ENCODE measurements at regions not wholly inside any gene's neighbourhood (a gene's known extent, or its start where the extent isn't known, plus 50 kb on each side); places are given as distances from the start of the nearest gene placed in this dataset.

- TF ChIP-seq TAF1 (IDR thresholded peaks at IDR 0.05; ENCODE audit: low read depth) (no peak), EP300 (IDR thresholded peaks at IDR 0.05; ENCODE audit: borderline replicate concordance) (0 out of 2 replicates have a peak, but pooled peaks have one; percentile 15), NFIC (IDR thresholded peaks at IDR 0.05) (peak; percentile 47; the same call in 1 of the 2 replicates), TCF12 (IDR thresholded peaks at IDR 0.05; ENCODE audit: low read depth) (no peak)
Measured at GRCh38 chr5:66517351-66517750, 78.8 kb upstream of the MAST4 start.

- TF ChIP-seq REST (IDR thresholded peaks at IDR 0.05; ENCODE audit: low read depth) (no peak), CEBPB (IDR thresholded peaks at IDR 0.05) (no peak), TCF12 (IDR thresholded peaks at IDR 0.05; ENCODE audit: low read depth) (no peak), USF1 (IDR thresholded peaks at IDR 0.05) (no peak), FOXM1 (IDR thresholded peaks at IDR 0.05; ENCODE audit: borderline replicate concordance, low read depth) (no peak), EP300 (IDR thresholded peaks at IDR 0.05; ENCODE audit: borderline replicate concordance) (no peak), CREB1 (IDR thresholded peaks at IDR 0.05; ENCODE audit: low read depth) (no peak), NFIC (IDR thresholded peaks at IDR 0.05) (no peak), YY1 (IDR thresholded peaks at IDR 0.05; ENCODE audit: low read depth) (no peak), ZBTB7A (IDR thresholded peaks at IDR 0.05; ENCODE audit: low read depth) (no peak), TAF1 (IDR thresholded peaks at IDR 0.05; ENCODE audit: low read depth) (no peak), EGR1 (IDR thresholded peaks at IDR 0.05) (no peak), MAX (IDR thresholded peaks at IDR 0.05) (no peak), RAD21 (IDR thresholded peaks at IDR 0.05; ENCODE audit: low read depth) (no peak), TEAD4 (IDR thresholded peaks at IDR 0.05) (no peak)
Measured at GRCh38 chr5:66518052-66518451, 78.1 kb upstream of the MAST4 start.

GRCh38 chr5:66518753-66519152 lies 77.4 kb upstream of the MAST4 start:
- 0 out of 2 replicates have a peak, but pooled peaks have one; percentile 44 for TF ChIP-seq NFIC (IDR thresholded peaks at IDR 0.05)
- TF ChIP-seq REST (IDR thresholded peaks at IDR 0.05; ENCODE audit: low read depth) = no peak

- TF ChIP-seq MAX (IDR thresholded peaks at IDR 0.05) (no peak), TEAD4 (IDR thresholded peaks at IDR 0.05) (no peak), EP300 (IDR thresholded peaks at IDR 0.05; ENCODE audit: borderline replicate concordance) (no peak), FOXM1 (IDR thresholded peaks at IDR 0.05; ENCODE audit: borderline replicate concordance, low read depth) (no peak), TCF12 (IDR thresholded peaks at IDR 0.05; ENCODE audit: low read depth) (no peak), EGR1 (IDR thresholded peaks at IDR 0.05) (no peak), CREB1 (IDR thresholded peaks at IDR 0.05; ENCODE audit: low read depth) (no peak), YY1 (IDR thresholded peaks at IDR 0.05; ENCODE audit: low read depth) (no peak), TAF1 (IDR thresholded peaks at IDR 0.05; ENCODE audit: low read depth) (no peak), RAD21 (IDR thresholded peaks at IDR 0.05; ENCODE audit: low read depth) (no peak), NFIC (IDR thresholded peaks at IDR 0.05) (no peak), REST (IDR thresholded peaks at IDR 0.05; ENCODE audit: low read depth) (no peak), ZBTB7A (IDR thresholded peaks at IDR 0.05; ENCODE audit: low read depth) (no peak), USF1 (IDR thresholded peaks at IDR 0.05) (no peak), CEBPB (IDR thresholded peaks at IDR 0.05) (no peak)
Measured at GRCh38 chr5:66519626-66520025, 76.6 kb upstream of the MAST4 start.

- TF ChIP-seq REST (IDR thresholded peaks at IDR 0.05; ENCODE audit: low read depth) (no peak), TAF1 (IDR thresholded peaks at IDR 0.05; ENCODE audit: low read depth) (no peak), EGR1 (IDR thresholded peaks at IDR 0.05) (no peak), CEBPB (IDR thresholded peaks at IDR 0.05) (no peak), FOXM1 (IDR thresholded peaks at IDR 0.05; ENCODE audit: borderline replicate concordance, low read depth) (no peak), YY1 (IDR thresholded peaks at IDR 0.05; ENCODE audit: low read depth) (no peak), TCF12 (IDR thresholded peaks at IDR 0.05; ENCODE audit: low read depth) (no peak), NFIC (IDR thresholded peaks at IDR 0.05) (no peak), EP300 (IDR thresholded peaks at IDR 0.05; ENCODE audit: borderline replicate concordance) (no peak)
Measured at GRCh38 chr5:66520854-66521253, 75.3 kb upstream of the MAST4 start.

Data from Ishikawa (cell line).